HPDE6-E6E7 (cell line): ENCODE measurements at regions not wholly inside any gene's neighbourhood (a gene's known extent, or its start where the extent isn't known, plus 50 kb on each side); places are given as distances from the start of the nearest gene placed in this dataset.
"Not testable (repeated sequence)": the region's sequence is repeated elsewhere in the genome, so short reads cannot be mapped to it uniquely, and the experiment has no call there.

ENCODE experiments used
- DNase-seq: peaks from one replicate; pipeline ENCODE4 v3.0.0; 2011; ENCODE audit warnings: missing footprints; ENCODE audit errors: extremely low spot score

GRCh38 chr6:115545672-115545986, 515.1 kb downstream of the FRK start:
- DNase-seq: no peak

- no peak for DNase-seq
Measured at GRCh38 chr6:115544765-115545671, 515.7 kb downstream of the FRK start.

- DNase-seq: no peak
Measured at GRCh38 chr6:115540077-115540869, 520.4 kb downstream of the FRK start.

- DNase-seq: no peak
Measured at GRCh38 chr6:115539531-115539930, 521.2 kb downstream of the FRK start.

GRCh38 chr6:115524821-115525220, 535.9 kb downstream of the FRK start:
- no peak for DNase-seq

- DNase-seq: not testable (repeated sequence)
Measured at GRCh38 chr6:115521747-115522146, 538.9 kb downstream of the FRK start.

- DNase-seq: no peak
Measured at GRCh38 chr6:115514656-115515055, 546.0 kb downstream of the FRK start.

GRCh38 chr6:115512923-115513322, 547.8 kb downstream of the FRK start:
- no peak for DNase-seq

GRCh38 chr6:115511771-115512170, 548.9 kb downstream of the FRK start:
- no peak for DNase-seq

GRCh38 chr6:115502432-115502831, 558.3 kb downstream of the FRK start:
- DNase-seq: not testable (repeated sequence)

- DNase-seq: no peak
Measured at GRCh38 chr6:115495184-115495583, 565.5 kb downstream of the FRK start.

- no peak for DNase-seq
Measured at GRCh38 chr6:115487331-115487730, 573.4 kb downstream of the FRK start.

GRCh38 chr6:115485400-115485799, 575.3 kb downstream of the FRK start:
- no peak for DNase-seq

- DNase-seq: not testable (repeated sequence)
Measured at GRCh38 chr6:115480543-115480942, 580.1 kb downstream of the FRK start.

- no peak for DNase-seq
Measured at GRCh38 chr6:115474443-115475041, 586.1 kb downstream of the FRK start.

GRCh38 chr6:115468272-115469005, 592.3 kb downstream of the FRK start:
- no peak for DNase-seq

GRCh38 chr6:115467726-115468125, 593.0 kb downstream of the FRK start:
- no peak for DNase-seq

GRCh38 chr6:115460913-115461312, 599.8 kb downstream of the FRK start:
- DNase-seq: no peak

GRCh38 chr6:115456848-115457247, 603.8 kb downstream of the FRK start:
- DNase-seq: no peak

GRCh38 chr6:115443825-115444478, 616.7 kb downstream of the FRK start:
- no peak for DNase-seq

GRCh38 chr6:115442323-115442722, 618.4 kb downstream of the FRK start:
- DNase-seq: no peak
